Skeletal muscle cell (primary cell): ENCODE measurements at regions not wholly inside any gene's neighbourhood (a gene's known extent, or its start where the extent isn't known, plus 50 kb on each side); places are given as distances from the start of the nearest gene placed in this dataset.

Experiments used
- DNase-seq: peaks from one replicate; pipeline ENCODE4 v3.0.0-alpha.2; 2010; ENCODE audit warnings: low read depth
- H3K4me3 ChIP-seq: 2 replicates; pipeline ENCODE4 v1.5.1; 2011; ENCODE audit warnings: low read depth, mild to moderate bottlenecking, control low read depth, low read length, moderate library complexity

GRCh38 chr4:18572481-18572880 lies 550.9 kb upstream of the LCORL start:
- DNase-seq: no peak
- H3K4me3 ChIP-seq: no peak overlapping the region

GRCh38 chr4:18571301-18571761 lies 549.8 kb upstream of the LCORL start:
- no peak overlapping the region for H3K4me3 ChIP-seq
- no peak for DNase-seq

- no peak for DNase-seq
- H3K4me3 ChIP-seq: no peak overlapping the region
Measured at GRCh38 chr4:18570370-18570769, 548.8 kb upstream of the LCORL start.

DNA sequence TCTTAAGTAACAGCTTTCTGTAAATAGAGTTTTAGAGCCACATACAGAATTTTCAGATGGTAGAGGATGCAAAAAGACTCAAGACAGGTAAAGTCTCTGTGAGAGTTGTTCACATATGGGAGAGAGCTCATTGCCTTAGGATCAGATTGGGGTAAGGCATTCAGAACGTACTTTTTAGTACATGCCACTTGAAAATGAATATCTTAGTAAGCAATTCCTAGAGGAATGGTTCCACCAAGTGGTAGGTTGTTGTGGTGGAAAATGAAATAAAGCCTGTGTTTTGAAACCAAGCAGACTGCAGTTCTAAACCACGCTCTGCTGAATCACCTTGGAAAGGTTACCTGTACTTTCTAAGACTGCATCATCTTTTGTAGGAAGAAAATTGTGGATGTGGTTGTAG lies 547.0 kb upstream of the LCORL start:
- H3K4me3 ChIP-seq: no peak overlapping the region
- no peak for DNase-seq

DNA sequence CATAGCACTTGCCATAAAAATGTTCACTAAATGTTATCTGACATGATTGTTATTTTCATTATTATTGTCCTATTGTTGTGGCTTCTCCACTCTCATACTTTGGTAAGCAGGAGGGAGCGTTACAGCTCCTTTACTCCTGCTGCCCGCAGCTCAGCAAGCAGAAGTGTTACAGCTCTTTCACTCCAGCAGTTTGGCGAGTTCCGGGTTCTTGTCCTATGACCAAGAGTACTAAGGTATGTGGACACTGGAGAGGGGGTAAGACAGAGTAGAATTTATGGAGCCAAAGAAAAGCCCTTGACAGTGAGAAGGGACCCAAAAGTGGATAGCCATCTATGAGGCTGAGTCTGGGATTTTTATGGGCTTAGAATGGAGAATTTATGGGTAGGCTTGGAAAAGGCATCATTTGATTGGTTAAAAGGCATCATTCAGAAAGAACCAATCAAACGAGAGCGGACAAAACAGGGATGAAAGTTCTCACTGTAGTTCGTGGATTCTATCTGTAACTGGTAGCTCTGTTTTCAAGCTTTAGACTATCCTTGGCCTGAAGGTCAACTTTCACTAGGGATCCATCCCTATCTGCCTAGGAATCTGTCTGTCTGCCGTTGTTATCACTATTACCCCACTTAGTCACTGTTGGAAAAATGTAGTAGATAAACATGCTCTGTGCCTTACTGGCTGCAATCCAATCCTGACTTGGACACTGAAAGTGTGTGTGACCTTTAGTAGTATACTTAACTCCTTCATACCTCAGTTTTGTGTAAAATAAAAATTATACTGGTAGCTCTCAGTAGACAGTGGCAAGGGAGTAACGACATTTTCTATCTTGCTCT lies 545.6 kb upstream of the LCORL start:
- DNase-seq: no peak
- no peak overlapping the region for H3K4me3 ChIP-seq

GRCh38 chr4:18559492-18559891 lies 537.9 kb upstream of the LCORL start:
- DNase-seq: no peak
- H3K4me3 ChIP-seq: no peak overlapping the region

- DNase-seq: no peak
- no peak overlapping the region for H3K4me3 ChIP-seq
Measured at GRCh38 chr4:18556402-18556801, 534.8 kb upstream of the LCORL start.

GRCh38 chr4:18540349-18540748 lies 518.8 kb upstream of the LCORL start:
- no peak for DNase-seq
- no peak overlapping the region for H3K4me3 ChIP-seq

DNA sequence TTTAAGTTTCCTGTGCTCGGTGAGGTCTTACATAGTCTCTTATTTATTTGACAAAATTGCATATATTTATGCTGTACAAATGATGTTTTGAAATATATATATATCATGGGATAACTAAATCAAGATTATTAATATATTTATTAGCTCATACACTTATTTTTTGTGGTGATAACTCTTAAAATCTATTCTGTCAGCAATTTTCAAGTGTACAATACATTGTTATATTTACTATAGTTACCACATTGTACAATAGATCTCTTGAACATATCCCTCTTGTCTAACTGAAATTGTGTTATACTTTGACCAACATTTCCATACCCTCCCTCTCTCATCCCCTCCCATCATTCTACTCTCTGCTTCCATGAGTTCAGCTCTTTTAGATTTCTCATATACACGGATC lies 516.6 kb upstream of the LCORL start:
- DNase-seq: no peak
- no peak overlapping the region for H3K4me3 ChIP-seq

DNA sequence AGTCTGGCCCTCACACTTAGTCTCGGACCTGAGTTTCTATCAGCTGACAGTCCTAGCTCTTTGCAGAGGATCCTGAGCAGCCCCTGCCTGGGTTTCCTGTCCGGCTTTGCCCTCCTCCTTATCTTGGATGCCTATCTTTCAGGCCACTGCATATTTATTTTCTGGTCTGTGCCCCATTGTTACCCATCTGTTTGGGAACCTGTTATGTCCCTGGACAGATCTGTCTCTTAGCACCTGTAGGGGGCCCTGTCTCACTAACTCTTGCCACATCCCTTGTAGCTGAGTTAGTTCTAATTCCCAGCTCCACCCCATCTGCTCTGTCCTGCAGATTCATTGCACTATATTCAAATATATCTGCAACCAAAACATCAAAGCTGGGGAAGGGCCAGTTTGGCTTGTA lies 514.9 kb upstream of the LCORL start:
- H3K4me3 ChIP-seq: no peak overlapping the region
- DNase-seq: no peak

GRCh38 chr4:18535948-18536347 lies 514.4 kb upstream of the LCORL start:
- DNase-seq: no peak
- no peak overlapping the region for H3K4me3 ChIP-seq

GRCh38 chr4:18533262-18533775 lies 511.8 kb upstream of the LCORL start:
- no peak for DNase-seq
- no peak overlapping the region for H3K4me3 ChIP-seq

- H3K4me3 ChIP-seq: no peak overlapping the region
- no peak for DNase-seq
Measured at GRCh38 chr4:18531731-18532130, 510.2 kb upstream of the LCORL start.

DNA sequence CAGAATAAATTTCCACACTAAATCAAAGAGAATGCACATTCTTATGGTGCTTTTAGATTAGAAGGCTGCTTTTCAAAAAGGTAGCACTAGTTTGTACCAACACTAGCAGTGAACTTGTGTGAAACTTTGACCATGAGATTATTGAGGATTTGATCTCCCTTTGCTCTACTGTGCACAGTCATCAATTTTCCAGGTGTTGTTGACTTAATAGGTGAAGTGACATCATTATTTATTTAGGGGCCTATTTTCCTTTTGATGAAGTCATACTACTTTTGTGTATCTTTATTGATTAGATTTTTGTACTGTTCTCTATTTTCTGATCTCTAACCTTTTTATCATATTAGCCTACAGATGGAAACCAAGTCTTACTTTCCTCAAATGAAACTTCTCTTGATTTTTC lies 507.9 kb upstream of the LCORL start:
- DNase-seq: no peak
- no peak overlapping the region for H3K4me3 ChIP-seq

DNA sequence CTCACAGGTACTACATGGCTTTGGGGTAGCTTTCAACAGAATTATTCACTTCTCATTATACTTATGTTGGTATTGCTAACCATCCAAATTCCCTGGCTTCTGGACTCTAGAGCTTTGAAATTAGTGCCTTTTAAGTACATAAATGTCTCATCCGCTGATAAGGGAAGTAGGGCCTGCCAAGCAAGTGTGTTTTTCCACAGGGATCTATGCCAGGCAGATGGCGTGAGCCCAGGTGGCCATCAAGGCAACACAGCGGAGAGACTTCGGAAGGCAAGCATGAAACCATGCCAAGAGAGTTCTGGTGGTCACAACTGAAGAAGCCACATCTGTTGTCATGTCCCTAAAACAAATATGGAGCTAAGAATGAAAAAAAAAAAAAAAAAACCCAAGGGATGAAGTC lies 503.1 kb upstream of the LCORL start:
- no peak overlapping the region for H3K4me3 ChIP-seq
- DNase-seq: no peak

GRCh38 chr4:18518098-18518497 lies 496.5 kb upstream of the LCORL start:
- DNase-seq: no peak
- H3K4me3 ChIP-seq: no peak overlapping the region

- no peak overlapping the region for H3K4me3 ChIP-seq
- no peak for DNase-seq
Measured at GRCh38 chr4:18513861-18514260, 492.3 kb upstream of the LCORL start.

- no peak overlapping the region for H3K4me3 ChIP-seq
- DNase-seq: no peak
Measured at GRCh38 chr4:18512718-18513117, 491.2 kb upstream of the LCORL start.

DNA sequence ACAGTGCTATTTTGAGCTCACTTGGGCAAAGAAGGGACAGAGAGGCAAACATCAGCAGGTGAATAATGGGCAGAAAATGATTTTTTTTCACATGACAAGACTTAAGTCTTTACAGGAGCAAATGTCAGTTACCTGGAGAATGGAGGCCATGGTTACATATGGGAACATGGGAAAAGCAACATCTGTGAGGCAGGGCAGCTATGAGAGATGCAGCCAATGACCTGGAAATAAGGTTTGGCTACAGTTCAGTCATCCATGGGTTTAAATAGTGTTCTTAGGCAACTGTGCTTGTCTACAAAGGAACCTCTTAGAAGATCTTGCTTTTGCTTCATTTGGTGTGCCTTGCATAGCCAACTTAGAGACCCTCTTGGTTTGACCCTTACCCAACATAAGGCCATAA lies 490.2 kb upstream of the LCORL start:
- no peak for DNase-seq
- H3K4me3 ChIP-seq: no peak overlapping the region

GRCh38 chr4:18508786-18509185 lies 487.2 kb upstream of the LCORL start:
- DNase-seq: no peak
- H3K4me3 ChIP-seq: no peak overlapping the region

GRCh38 chr4:18480928-18481327 lies 459.4 kb upstream of the LCORL start:
- no peak overlapping the region for H3K4me3 ChIP-seq
- no peak for DNase-seq
